NCI-H2107 treated with DMSO at 0.1 percent for 48 hours (cell line): ENCODE measurements at regions not wholly inside any gene's neighbourhood (a gene's known extent, or its start where the extent isn't known, plus 50 kb on each side); places are given as distances from the start of the nearest gene placed in this dataset.
A peak's percentile ranks its signal among the peaks of the same experiment; 100 is the strongest.

Source experiments
- DNase-seq: peaks from one replicate; lab custom pipeline; 2025; ENCODE audit not compliant: unreplicated experiment; lab: John Stamatoyannopoulos, UW

DNA sequence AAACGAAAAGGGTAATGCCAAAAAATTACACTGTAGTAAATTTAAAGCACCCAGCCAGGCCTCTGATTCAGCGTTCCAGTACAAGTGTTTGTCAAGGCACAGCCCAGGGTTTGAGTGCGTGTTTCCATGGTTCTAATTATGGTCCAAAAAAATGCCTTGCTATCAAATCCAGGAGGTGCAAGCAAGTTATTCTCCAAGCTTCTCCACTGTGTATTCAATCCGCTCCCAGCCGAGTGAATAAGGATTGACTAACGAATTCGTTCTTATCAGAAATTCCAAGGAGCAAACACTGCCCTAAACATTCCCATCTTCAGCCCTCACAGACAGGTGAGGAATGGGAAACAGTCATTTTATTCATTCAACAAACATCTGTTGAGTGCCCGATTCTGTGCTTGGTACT lies 103.3 kb upstream of the WWC1 start:
- no peak for DNase-seq

DNA sequence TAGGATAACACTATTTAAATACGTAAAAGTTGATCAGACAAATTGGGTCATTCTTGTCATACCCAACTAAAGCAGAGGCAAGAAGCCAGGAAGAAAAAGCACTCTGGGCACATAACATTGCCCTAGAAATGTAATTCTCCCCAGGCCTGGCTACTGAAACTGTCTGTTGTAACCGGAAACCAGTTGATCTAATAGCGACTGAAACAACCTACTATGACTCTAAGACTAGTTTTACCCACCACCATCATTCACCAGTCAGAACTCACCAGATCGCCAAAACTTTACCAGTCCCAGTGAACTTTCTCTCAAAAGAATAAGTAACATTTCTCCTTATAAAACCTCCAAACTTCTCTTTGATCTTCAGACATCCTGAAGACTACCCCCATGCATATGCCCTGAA lies 99.3 kb upstream of the WWC1 start:
- no peak for DNase-seq

DNA sequence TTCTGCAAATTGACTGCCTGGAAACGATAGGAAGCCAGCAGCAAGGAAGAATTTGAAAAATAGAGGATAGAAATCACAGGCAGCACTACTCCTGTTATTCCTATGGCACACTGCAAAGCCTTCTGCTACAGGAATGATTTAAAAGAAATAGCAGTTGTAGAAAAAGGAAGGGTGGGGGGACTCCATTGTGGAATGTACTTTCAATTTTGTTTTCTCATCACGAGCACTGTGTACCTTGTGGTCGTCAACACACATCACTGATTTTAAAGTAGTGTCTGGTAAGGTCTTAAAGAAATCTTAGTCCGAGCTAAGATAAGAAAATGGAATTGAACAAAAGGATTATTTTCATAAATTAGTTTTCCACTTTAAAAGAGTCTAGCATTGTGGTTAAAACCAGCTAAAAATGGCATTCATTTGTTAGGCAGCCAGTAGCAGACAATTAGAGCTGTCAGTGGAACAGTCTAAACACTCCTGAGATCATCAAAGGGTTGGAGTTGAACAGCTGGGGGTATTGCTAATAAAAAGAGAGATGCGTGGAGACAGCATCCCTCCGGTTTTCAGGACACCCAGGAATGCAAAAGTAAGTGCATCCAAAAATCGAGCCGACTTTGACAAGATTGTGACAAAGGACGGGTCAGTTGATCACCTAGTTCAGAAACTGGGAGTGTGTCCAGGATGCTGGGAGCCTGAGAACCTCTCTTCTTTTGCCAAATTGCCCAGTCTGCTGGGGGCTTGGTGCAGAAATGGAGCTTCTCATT lies 97.8 kb upstream of the WWC1 start:
- no peak for DNase-seq

DNA sequence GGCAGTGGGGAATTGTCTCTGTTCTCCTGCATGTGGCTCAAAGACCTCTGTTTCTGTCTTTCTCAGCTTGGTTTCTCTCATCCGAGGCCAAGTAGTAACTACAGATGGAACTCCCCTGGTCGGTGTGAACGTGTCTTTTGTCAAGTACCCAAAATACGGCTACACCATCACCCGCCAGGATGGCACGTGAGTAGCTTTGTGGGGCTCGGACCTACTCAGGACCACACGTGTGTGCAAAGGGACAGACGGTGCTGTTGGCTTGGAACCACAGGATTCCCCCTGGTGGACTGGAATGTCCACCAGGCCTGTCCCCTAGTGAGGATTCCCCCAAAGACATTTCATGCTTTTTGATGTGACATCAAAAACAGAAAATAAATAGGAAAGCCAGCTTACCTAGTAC lies 96.3 kb upstream of the WWC1 start:
- DNase-seq = no peak

DNA sequence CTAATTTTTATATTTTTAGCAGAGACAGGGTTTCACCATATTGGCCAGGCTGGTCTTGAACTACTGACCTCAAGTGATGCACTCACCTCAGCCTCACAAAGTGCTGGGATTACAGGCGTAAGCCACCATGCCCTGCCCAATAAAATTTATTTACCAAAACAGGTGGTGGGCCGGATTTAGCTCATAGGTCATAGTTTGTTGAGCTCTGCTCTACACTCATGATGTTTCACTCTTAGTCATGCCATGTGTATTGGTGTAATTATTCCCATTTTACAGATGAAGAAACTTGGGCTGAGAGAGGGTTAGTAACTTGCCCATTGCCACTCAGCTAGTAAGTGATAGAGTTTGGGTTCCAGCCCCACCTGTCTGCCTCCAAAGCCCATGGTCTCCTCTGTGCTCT lies 93.1 kb upstream of the WWC1 start:
- no peak for DNase-seq

DNA sequence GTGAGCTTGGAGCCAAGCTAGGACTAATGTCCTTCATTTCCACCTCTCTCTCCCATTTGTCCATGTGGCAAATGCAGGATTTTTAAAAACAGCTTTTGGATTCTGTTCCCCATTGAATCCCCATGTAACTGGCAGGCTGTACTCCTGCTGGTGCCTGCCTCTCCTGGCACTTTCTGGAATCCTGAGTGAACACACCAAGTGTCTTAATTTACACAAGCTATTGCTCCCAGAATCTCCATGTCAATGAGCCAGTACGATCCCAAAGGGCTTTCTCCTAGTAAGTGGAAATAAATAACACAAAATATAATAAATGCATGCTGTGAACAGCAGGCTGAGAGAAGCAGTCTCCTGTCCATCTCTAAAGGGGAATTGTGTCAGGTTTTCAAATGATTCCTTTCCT lies 88.4 kb upstream of the WWC1 start:
- DNase-seq = no peak

DNA sequence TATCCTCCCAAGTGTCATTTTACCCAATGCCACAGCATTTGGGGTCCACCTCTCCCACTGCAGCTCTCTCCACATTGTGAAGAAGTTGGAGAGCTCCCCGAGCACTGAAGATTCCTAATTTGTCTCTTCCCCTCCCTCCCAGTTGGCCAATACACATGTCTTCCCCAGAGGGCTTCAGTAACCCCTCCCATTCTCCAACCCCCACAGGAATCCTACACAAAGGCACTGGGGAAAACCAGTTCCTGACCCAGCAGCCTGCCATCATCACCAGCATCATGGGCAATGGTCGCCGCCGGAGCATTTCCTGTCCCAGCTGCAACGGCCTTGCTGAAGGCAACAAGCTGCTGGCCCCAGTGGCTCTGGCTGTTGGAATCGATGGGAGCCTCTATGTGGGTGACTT lies 87.3 kb upstream of the WWC1 start:
- DNase-seq = no peak

DNA sequence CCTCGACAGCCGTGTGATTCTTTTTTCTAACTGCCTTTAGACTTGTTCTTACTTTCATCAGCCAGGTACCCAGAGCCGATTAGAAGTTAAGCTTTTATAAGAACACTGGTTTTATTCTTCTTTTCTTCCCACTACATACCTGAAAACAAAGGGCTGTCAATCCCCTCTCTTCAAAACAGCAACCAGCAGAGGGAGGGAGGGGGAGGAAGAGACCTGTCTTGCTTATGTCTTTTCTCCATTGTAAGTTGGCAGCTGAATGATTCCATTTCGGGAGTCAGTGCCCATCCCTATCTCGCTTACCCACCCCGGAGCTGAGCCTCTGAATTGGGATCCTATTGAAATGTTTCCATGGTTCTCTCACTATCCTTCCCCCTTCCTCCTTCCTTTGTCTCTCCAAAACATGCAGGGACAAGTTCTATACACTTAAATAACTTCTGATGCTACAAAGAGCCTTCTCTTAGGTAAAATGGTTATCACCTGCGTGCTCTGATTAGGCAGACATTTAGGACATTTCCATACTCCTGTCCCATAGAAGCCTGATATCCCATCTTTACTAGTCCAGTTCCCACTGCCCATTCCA lies 83.9 kb upstream of the WWC1 start:
- DNase-seq = no peak

DNA sequence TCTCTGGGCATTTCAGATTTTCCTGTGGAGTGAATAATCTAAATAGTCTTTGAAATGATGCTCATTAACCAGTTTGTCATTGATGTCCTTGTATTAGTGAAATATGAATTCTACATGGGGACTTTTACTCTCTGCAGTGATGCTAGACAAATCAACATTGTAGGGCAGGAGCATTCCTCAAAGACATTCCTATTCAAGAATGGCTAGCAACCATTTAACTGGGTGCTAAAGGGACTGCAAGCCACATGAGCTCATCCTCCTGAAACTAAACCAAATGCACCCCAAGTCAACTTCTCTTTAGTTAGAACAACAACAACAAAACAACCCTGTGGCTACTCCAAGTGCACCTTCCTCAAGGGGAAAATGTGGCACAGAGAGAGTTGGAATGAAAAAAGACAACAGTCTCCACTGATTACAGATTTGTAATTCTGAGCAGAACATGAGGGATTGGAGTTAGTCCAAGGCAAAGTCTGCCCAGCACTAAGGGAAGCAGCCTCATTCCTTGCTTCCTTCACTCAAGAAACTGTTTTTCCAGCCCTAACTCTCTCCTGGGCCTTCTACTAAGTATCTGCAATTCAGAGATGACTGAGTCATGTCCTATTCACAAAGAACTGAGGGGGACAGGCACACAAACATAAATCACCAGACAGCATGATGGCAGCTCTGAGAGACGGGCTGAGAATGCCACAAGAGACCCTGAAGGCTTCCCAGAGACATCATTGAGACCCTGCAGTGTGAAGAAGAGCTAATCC lies 82.0 kb upstream of the WWC1 start:
- DNase-seq = no peak

DNA sequence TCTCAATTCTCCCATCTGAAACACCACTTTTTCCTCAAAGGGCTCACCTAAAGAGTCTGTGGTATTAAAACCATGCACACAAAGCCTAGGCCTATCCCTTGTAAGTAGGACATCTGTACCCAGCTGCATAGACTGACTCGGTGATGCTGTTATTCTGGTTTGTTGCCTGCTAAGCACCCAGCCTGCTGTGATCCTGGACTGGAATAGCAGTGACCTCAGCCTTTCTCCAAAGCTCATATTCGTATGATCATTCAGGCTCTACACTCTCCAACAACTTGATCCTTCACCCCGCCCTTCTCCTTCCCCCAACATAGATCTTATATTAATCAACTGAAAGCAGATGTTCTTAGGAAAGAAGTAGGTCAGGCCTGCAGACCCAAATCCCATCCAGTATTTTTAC lies 81.4 kb upstream of the WWC1 start:
- DNase-seq = no peak

DNA sequence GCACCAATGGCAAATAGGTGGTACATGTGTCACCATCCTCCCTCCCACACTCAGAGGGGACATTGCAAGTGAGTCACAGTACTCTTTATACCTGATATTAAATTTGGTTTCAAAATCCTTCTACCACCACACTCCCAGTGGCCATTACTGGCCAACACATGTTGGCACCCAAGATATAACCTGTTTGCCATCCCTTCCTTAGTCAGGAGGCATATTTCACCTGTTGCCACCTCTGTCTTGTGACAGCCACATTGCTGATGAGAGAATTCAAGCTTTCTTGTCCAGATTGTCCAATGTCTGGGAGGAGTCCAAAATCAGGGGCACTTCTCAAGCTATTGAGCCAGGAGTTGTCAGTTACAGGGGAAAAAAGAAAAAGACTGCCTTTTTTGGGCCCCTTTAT lies 80.2 kb upstream of the WWC1 start:
- DNase-seq = no peak

DNA sequence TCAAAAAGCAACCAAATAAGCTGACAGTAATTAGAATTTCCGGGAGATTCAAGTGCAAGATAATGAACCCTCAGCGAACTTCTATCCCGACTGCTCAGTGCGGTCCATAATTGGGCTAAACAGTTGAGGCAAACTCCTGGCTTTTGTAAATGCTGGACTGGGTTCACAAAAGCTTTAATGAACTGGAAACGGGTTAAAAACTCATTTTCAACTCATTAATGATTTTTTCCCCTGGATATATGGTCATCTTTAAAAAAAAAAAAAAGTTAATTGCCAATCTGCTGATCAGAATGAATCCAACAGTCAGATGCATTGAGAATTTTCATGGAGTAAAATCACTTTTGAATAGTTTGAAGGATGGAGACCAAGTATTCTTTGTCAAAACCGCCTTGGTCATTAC lies 79.5 kb upstream of the WWC1 start:
- no peak for DNase-seq

DNA sequence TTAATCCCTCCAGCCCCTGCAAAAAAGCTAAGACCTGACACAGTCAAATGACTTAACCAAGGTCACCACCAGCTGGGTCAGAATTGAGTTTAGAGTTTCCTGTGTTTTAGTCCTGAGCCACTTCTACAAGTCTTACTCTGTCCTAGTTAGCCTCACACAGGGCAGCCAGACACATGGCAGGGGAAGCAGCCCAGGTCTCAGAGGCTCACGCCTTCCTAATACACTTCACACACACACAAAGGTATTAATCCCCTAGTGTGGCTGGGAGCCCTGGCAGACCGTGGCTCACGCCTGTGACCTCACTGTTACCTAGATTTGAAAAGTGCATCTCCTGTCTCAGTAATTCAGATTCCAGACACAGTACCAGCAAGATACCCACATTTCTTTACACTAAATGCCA lies 77.4 kb upstream of the WWC1 start:
- DNase-seq = no peak

DNA sequence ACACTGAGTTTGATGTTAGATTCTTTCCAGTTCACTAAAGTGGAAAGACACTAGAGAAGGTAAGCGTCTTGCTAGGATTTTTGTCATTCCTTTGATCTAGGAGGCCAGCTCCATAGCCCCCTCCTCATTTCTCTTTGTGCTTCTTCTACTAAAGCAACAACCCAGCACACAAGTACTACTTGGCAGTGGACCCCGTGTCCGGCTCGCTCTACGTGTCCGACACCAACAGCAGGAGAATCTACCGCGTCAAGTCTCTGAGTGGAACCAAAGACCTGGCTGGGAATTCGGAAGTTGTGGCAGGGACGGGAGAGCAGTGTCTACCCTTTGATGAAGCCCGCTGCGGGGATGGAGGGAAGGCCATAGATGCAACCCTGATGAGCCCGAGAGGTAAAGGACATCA lies 76.6 kb upstream of the WWC1 start:
- DNase-seq = no peak

DNA sequence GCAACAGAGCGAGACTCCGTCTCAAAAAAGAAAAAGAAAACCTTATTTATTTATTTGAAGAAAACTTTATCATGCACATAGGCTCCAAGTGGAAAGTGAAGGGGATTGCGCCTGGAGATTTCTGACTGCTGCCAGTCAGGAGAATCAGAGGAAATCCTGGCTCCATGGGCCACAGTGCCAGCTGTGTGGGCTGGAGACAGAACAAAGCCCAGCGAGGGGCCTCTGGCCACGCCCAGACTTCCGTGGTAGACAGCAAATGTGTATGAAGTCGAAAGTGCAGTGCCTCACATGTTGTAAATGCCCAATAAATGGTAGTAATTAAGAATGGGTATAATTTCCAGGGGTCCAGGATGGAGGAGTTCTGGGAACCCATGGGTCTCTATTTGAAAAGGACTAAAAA lies 75.8 kb upstream of the WWC1 start:
- no peak for DNase-seq

DNA sequence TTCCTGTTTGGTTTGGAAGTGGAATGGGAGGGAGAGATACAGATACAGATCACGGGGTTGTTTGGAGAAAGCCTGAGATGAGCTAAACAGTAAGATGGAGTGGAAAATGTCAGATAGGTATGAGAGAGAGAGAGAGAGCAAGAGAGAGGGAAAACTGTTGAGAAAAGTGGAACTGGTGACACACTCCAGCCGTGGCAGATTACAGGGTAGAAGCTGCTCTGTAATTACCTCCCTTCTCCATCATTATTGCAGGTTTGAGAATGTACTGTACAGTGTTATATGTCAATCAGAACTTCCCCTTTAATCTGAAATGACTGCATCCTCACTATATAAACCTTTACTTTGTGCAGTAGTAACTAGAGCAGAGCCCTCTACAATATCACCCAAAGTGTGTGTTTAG lies 74.5 kb upstream of the WWC1 start:
- no peak for DNase-seq

DNA sequence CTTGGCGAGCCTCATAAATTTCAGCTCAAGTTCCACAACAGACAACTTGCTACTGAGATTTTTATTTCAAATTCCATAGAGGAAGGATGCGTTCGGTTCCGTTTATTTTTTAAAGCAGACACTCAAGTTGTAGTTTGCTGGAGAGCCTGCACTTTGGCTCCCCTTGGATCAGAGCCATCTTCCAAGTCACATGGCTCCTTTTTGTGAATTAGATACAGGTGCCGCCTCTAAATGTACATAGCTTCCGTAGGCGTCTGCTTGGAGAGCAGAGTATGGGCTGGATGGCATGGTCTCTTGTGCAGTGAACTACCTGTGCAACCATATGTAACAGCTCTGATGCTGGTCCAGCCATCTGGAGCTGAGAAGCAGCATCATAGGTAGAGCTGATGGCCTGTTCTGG lies 73.9 kb upstream of the WWC1 start:
- DNase-seq = no peak

DNA sequence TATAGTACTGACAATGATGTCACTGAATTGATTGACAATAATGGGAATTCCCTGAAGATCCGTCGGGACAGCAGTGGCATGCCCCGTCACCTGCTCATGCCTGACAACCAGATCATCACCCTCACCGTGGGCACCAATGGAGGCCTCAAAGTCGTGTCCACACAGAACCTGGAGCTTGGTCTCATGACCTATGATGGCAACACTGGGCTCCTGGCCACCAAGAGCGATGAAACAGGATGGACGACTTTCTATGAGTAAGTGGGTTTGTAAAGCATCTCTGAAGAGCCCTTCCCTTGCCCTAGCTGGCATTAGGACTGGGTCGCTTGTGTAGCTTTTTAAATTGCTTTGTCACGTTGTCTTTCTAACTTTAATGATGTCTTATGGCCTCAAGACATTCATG lies 72.7 kb upstream of the WWC1 start:
- no peak for DNase-seq

DNA sequence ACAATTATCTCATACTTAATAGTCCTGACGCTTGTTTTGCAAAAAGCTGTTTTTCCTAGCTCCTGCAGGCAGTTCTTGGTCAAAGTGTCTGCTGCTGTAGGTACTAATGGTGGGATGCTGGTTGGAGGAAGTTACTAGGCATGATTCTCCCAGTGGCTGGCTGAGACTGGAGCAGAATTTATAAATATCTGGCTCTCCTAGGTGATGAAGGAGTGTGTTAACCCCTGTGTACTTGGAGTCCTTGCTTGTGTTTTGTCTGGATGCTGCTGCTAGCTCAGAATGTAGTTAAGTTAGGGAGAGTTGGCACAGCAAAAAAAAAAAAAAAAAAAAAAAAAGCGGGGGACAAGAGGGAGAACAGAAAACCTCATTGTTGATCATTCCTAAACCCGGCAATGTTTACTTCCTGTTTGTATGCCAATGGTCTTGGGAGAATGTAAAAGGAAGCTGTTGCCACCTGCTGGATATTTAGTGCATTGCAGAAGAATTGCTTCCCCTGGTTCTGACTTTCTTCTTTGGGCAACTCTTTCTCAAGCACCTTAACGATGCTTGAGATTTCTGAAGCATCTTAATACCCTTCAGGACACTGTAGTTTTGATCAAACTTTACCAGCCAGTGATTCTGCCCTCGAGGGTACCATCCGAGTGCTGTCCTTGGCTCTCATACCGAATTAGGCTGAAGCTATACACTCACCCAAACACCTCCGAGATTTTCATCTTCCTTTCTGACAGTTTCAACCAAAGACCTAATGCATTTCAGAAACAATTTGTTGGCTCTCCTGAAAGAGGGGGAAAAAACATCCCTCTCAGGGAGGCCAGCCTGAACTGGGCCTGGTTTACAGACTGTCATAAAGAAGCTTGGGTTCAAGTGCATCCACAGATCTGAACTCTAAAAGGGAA lies 71.7 kb upstream of the WWC1 start:
- peak; percentile 61 for DNase-seq

DNA sequence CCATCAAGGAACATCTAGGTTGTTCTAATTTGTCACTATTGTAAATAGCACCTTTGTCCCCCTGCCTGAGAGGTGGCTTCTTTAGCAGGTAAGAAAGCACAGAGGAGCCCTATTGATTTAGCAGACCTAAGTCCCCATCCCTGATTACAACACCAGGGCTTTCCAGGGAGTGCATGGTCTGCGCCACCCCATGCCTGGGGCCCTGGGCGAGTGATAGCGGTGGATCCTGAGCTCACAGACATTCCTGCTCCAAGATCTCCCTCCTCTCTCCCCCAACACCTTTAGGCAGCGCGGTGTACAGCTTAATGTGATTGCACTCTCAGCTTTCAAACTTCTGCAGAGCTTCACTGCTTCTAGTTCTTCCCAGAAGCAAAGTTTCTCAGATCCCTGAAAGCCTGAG lies 67.4 kb upstream of the WWC1 start:
- no peak for DNase-seq

DNA sequence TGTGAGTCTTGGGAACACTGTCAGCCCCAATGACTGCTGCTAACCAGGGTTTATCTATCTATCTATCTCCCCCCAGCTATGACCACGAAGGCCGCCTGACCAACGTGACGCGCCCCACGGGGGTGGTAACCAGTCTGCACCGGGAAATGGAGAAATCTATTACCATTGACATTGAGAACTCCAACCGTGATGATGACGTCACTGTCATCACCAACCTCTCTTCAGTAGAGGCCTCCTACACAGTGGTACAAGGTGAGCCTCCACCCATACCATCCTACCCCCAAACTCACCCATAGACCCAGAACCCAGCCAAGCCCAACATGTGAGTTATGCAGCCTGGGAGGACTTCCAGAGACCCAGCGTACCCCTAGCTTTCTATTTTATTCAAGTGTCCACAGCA lies 65.4 kb upstream of the WWC1 start:
- DNase-seq = no peak

DNA sequence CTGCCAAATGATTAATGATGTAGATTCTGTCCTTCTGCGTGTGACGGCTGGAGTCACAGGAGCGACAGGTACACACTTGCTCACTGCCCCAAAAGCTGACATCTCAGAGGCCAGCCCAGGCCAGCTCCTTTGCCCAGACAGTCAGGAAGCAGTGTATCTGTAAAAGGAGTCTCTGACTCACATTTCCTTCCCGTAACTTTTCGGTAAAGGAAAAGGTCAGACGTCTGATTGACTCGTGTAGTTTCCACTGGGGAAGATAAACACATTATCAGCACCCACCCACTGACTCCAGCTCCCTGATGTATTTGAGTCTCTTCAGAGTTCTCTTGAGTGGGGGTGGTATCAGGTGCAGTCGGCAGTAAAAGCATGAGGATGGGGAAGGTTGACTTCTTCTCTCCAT lies 64.4 kb upstream of the WWC1 start:
- no peak for DNase-seq
